ENCODE measurements at regions not wholly inside any gene's neighbourhood (a gene's known extent, or its start where the extent isn't known, plus 50 kb on each side); places are given as distances from the start of the nearest gene placed in this dataset.

DNA sequence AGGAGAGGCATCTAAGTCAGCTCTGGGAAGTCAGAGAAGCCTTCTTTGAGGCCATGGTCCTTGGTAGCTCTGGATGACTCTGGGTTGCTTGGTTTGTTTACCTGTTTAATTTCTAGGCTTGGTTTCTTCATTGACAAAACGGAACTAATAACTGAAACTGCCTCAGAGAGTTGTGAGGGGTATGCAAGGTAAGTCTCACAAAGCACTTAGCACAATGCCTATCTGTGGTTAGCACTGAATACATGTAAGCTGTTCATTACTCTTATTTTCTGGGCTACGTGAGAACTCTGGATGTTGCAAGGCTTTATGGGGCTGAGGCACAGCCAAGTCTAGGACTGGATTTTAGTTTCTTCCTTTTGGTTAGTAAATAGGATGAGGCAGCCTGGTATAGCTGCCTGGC lies 225.8 kb upstream of the NCAM1 start:
- TF ChIP-seq, protein P1, sequence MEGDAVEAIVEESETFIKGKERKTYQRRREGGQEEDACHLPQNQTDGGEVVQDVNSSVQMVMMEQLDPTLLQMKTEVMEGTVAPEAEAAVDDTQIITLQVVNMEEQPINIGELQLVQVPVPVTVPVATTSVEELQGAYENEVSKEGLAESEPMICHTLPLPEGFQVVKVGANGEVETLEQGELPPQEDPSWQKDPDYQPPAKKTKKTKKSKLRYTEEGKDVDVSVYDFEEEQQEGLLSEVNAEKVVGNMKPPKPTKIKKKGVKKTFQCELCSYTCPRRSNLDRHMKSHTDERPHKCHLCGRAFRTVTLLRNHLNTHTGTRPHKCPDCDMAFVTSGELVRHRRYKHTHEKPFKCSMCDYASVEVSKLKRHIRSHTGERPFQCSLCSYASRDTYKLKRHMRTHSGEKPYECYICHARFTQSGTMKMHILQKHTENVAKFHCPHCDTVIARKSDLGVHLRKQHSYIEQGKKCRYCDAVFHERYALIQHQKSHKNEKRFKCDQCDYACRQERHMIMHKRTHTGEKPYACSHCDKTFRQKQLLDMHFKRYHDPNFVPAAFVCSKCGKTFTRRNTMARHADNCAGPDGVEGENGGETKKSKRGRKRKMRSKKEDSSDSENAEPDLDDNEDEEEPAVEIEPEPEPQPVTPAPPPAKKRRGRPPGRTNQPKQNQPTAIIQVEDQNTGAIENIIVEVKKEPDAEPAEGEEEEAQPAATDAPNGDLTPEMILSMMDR (IDR thresholded peaks at IDR 0.05; ENCODE audit: borderline replicate concordance, insufficient read depth, low read depth, low read length): no peak
- H3K4me3 ChIP-seq (ENCODE audit: low read depth, low read length): no peak overlapping the region

DNA sequence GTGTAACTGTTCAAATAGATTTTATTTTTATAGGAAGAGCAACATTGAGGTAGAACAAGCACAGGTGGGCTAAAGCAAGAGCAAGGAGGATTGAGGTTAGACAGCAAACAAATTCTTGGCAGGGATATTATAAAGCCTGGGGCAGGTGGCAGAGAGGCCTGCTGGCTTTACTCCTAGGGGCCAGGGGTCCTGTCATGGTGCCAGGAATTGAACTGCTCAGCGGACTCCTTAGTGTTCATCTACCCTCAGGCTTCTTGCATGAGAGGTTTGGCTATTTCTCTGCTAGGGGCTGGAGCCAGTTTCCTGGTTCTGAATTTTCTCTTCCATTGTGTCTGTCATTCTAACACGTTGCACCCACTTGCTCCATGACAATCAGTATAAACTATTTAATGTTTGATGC lies 217.2 kb upstream of the NCAM1 start:
- no peak overlapping the region for H3K4me3 ChIP-seq (ENCODE audit: low read depth, low read length)
- TF ChIP-seq, protein P1 (IDR thresholded peaks at IDR 0.05; ENCODE audit: borderline replicate concordance, insufficient read depth, low read depth, low read length): no peak

DNA sequence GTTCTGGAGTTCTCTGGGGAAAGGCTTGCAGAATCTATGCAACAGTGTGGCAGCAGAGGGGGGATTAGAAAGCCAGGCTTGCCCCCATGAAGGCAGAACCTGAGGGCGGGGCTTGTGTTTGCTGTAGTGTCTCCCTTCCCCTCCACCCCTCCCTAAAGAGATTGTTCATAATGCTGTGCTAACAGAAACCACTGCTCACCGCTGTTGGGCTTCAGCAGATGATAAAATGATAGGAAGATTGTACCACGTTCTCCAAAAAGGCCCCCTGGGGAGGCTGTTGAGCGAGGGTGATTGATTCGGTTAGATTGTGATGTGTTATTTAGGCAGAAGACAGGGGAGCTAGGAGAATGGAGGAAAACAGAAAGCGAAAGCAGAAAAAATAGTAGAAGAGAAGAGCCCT lies 215.2 kb upstream of the NCAM1 start:
- H3K4me3 ChIP-seq (ENCODE audit: low read depth, low read length): no peak overlapping the region
- TF ChIP-seq, protein P1 (IDR thresholded peaks at IDR 0.05; ENCODE audit: borderline replicate concordance, insufficient read depth, low read depth, low read length): no peak

DNA sequence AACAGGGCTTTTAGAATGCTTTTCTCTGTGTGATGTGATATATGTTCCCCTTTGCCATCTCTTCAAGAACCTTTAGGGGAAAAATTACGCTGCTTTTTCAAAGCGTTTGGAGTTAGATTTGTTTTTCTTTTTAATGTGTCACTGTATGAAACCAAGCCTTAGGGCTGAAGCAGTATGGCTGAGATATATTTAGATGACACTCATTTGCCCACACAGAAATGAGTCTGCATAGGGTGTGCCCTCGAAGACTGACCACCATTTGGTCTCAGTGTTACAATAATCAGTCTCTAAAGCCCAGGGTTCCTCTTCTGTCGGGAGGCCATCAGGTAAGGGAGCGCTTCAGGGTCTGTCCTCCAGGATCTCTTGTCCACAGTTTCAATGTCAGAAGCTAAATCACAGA lies 213.0 kb upstream of the NCAM1 start:
- TF ChIP-seq, protein P1 (IDR thresholded peaks at IDR 0.05; ENCODE audit: borderline replicate concordance, insufficient read depth, low read depth, low read length): no peak
- H3K4me3 ChIP-seq (ENCODE audit: low read depth, low read length): no peak overlapping the region

DNA sequence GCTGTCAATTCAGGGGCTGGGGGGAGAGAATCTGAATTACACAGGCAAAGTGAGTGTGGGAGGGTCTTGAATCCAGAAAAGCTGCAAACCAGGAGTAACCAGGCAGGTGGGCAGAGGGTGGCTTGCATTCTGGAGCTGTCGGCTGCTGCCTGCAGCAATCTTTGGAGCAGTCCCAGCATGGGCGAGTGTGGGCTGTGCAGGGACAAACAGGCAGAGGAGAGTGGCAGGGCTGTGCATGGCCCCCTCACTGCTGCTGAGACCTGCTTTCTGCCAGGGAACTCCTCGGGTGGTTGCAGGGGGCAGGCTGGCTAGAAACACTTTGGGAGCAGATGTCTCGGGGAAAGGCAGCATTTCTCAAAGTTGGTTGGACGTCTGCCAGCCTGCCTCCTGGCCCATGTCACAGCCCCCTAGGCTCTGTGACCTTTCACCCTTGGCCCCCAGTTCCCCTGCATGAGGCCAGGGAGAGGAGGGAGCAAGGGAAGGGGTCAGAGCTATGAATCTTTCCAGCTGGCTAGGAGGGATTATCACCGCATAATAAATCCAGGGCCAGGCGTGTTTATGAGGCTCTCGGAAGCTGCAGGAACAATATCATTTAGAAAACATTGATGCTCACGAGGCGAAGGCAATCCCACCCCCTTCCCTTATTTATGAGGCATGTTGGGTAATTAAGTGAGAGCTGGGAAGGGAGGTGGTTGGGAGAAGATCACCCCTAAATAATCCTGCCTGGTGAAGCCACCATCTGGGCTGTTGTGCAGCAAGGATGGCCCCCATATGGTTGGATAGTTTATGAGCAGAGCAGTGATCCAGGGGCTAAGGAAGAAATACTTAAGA lies 212.3 kb upstream of the NCAM1 start:
- no peak overlapping the region for H3K4me3 ChIP-seq (ENCODE audit: low read depth, low read length)

DNA sequence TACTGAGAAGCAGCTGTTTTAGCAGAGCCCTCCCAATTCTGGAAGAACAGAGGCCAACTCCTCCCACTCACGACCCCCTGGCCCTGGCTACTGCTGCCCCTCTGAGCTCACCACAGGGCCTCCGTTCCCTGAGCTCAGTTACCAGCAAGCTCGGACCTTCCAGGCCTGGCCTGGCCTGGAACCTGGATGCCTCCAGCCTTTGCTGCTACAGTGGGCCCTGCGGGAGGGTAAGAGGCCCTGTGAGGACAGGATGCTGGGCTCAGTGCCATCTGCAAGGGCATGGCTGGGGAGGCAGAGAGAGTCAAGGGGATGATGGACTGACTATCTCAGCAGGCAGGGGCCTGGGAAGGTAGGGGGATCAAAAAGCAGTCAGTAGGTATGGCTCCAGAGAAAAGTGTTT lies 209.9 kb upstream of the NCAM1 start:
- TF ChIP-seq, protein P1 (IDR thresholded peaks at IDR 0.05; ENCODE audit: borderline replicate concordance, insufficient read depth, low read depth, low read length): no peak

More for the DNA sequence above, 212.3 kb upstream of the NCAM1 start:
- TF ChIP-seq, protein P1 (IDR thresholded peaks at IDR 0.05; ENCODE audit: borderline replicate concordance, insufficient read depth, low read depth, low read length): no peak

DNA sequence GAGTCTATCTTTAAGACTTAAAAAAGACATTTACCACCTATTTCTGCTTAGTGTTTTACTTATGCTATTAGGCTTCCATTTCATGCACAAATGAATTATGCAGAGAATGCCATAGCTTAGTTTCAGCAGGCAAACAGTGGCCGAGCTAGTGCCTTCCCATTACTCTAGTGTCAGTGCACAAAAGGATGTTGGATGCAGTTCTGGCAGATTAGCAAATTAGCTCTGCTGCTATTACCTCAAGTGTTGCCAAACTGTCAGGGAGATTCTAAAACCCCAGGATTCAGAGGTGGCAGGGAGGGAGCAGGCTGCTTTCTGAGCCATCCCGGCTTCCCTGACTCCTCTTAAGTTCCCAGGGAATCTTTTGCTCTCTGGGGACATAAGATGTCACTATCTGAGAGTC lies 209.4 kb upstream of the NCAM1 start:
- no peak overlapping the region for H3K4me3 ChIP-seq (ENCODE audit: low read depth, low read length)
- TF ChIP-seq, protein P1 (IDR thresholded peaks at IDR 0.05; ENCODE audit: borderline replicate concordance, insufficient read depth, low read depth, low read length): no peak

More for the DNA sequence above, 209.9 kb upstream of the NCAM1 start:
- no peak overlapping the region for H3K4me3 ChIP-seq (ENCODE audit: low read depth, low read length)
